Chondrocyte (in vitro differentiated cells): ENCODE measurements at regions not wholly inside any gene's neighbourhood (a gene's known extent, or its start where the extent isn't known, plus 50 kb on each side); places are given as distances from the start of the nearest gene placed in this dataset.

Experiments used
- DNase-seq: peaks from one replicate; pipeline ENCODE4 v3.0.0; 2021; ENCODE audit warnings: mixed read lengths, low spot score
- H3K27ac Mint-ChIP-seq: one replicate; pipeline ENCODE4 v1.8.0; 2021; ENCODE audit warnings: mild to moderate bottlenecking, moderate library complexity, mixed read lengths; ENCODE audit not compliant: unreplicated experiment
- H3K27me3 Mint-ChIP-seq: 2 replicates; pipeline ENCODE4 v1.8.0; 2021; ENCODE audit warnings: low read depth, mixed read lengths
- H3K36me3 Mint-ChIP-seq: 2 replicates; pipeline ENCODE4 v1.8.0; 2021; ENCODE audit warnings: low read depth, mixed read lengths
- H3K4me1 Mint-ChIP-seq: 2 replicates; pipeline ENCODE4 v1.8.0; 2021; ENCODE audit warnings: low read depth, mild to moderate bottlenecking, mixed read lengths
- H3K4me3 Mint-ChIP-seq: one replicate; pipeline ENCODE4 v1.8.0; 2021; ENCODE audit warnings: mild to moderate bottlenecking, moderate library complexity, mixed read lengths; ENCODE audit not compliant: unreplicated experiment
- H3K9me3 Mint-ChIP-seq: 2 replicates; pipeline ENCODE4 v1.8.0; 2021; ENCODE audit warnings: low read depth, mixed read lengths
- CTCF ChIP-seq: fragments of 200-600 bp; sonication (generic); IDR thresholded peaks from 2 replicates; pipeline ENCODE4 v1.5.0; 2021; ENCODE audit warnings: antibody characterized with exemption, mild to moderate bottlenecking, moderate library complexity

- no peak for TF ChIP-seq CTCF
- Mint-ChIP-seq H3K27ac (no peak overlapping the region), H3K4me1 (no peaks in the 10 kb centered on the region), H3K36me3 (no peaks in the 10 kb centered on the region), H3K9me3 (no peaks in the 10 kb centered on the region), H3K4me3 (no peak overlapping the region), H3K27me3 (peaks cover 26% of the 10 kb centered on the region)
- no peak for DNase-seq
Measured at GRCh38 chr17:79150799-79151198, 76.2 kb downstream of the ENGASE start.

- Mint-ChIP-seq H3K4me1 (no peaks in the 10 kb centered on the region), H3K4me3 (no peak overlapping the region), H3K27me3 (peaks cover 25% of the 10 kb centered on the region), H3K36me3 (no peaks in the 10 kb centered on the region), H3K27ac (no peak overlapping the region), H3K9me3 (no peaks in the 10 kb centered on the region)
- no peak for DNase-seq
- no peak for TF ChIP-seq CTCF
Measured at GRCh38 chr17:79150035-79150733, 75.6 kb downstream of the ENGASE start.

- H3K9me3 Mint-ChIP-seq: no peaks in the 10 kb centered on the region
- H3K27ac Mint-ChIP-seq: no peak overlapping the region
- H3K36me3 Mint-ChIP-seq: no peaks in the 10 kb centered on the region
- no peak for TF ChIP-seq CTCF
- peaks cover 18% of the 10 kb centered on the region for H3K27me3 Mint-ChIP-seq
- no peak overlapping the region for H3K4me3 Mint-ChIP-seq
- no peaks in the 10 kb centered on the region for H3K4me1 Mint-ChIP-seq
- no peak for DNase-seq
Measured at GRCh38 chr17:79148584-79148983, 74.0 kb downstream of the ENGASE start.

- Mint-ChIP-seq H3K27me3 (peaks cover 11% of the 10 kb centered on the region), H3K4me1 (no peaks in the 10 kb centered on the region), H3K27ac (no peak overlapping the region), H3K36me3 (no peaks in the 10 kb centered on the region), H3K4me3 (no peak overlapping the region), H3K9me3 (no peaks in the 10 kb centered on the region)
- no peak for TF ChIP-seq CTCF
- DNase-seq: no peak
Measured at GRCh38 chr17:79147746-79148506, 73.3 kb downstream of the ENGASE start.

GRCh38 chr17:79146562-79146961 lies 71.9 kb downstream of the ENGASE start:
- TF ChIP-seq CTCF: no peak
- DNase-seq: no peak
- Mint-ChIP-seq H3K36me3 (no peaks in the 10 kb centered on the region), H3K9me3 (no peaks in the 10 kb centered on the region), H3K4me1 (no peaks in the 10 kb centered on the region), H3K27ac (no peak overlapping the region), H3K4me3 (no peak overlapping the region), H3K27me3 (peaks cover 13% of the 10 kb centered on the region)
